ENCODE measurements at regions not wholly inside any gene's neighbourhood (a gene's known extent, or its start where the extent isn't known, plus 50 kb on each side); places are given as distances from the start of the nearest gene placed in this dataset.

GRCh38 chr22:49019737-49020713 lies 807.6 kb downstream of the BRD1 start:
- 69 to 82% (median 76%) methylated on average over 15 of the region's 15 CpGs for WGBS, 5 donors
- intact Hi-C loops (cut with DNase I; ENCODE audit: low total_unique reads) = no loop called here
- no peaks in the 10 kb centered on the region for H3K36me3 ChIP-seq
- no peak for DNase-seq
- H3K9me3 ChIP-seq = no peaks in the 10 kb centered on the region
- H3K4me1 ChIP-seq = no peaks in the 10 kb centered on the region
- H3K4me3 ChIP-seq = no peak overlapping the region
- no peak for TF ChIP-seq EP300 (IDR thresholded peaks at IDR 0.05)
- TF ChIP-seq POLR2AphosphoS5 (IDR thresholded peaks at IDR 0.05) = no peak
- TF ChIP-seq, protein P1, sequence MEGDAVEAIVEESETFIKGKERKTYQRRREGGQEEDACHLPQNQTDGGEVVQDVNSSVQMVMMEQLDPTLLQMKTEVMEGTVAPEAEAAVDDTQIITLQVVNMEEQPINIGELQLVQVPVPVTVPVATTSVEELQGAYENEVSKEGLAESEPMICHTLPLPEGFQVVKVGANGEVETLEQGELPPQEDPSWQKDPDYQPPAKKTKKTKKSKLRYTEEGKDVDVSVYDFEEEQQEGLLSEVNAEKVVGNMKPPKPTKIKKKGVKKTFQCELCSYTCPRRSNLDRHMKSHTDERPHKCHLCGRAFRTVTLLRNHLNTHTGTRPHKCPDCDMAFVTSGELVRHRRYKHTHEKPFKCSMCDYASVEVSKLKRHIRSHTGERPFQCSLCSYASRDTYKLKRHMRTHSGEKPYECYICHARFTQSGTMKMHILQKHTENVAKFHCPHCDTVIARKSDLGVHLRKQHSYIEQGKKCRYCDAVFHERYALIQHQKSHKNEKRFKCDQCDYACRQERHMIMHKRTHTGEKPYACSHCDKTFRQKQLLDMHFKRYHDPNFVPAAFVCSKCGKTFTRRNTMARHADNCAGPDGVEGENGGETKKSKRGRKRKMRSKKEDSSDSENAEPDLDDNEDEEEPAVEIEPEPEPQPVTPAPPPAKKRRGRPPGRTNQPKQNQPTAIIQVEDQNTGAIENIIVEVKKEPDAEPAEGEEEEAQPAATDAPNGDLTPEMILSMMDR (IDR thresholded peaks at IDR 0.05) = no peak
- no peak for TF ChIP-seq POLR2A (IDR thresholded peaks at IDR 0.05)
- H3K27me3 ChIP-seq = peaks cover 0 to 47% (median 0%) of the 10 kb centered on the region in 3 donors
- H3K27ac ChIP-seq = no peak overlapping the region

DNA sequence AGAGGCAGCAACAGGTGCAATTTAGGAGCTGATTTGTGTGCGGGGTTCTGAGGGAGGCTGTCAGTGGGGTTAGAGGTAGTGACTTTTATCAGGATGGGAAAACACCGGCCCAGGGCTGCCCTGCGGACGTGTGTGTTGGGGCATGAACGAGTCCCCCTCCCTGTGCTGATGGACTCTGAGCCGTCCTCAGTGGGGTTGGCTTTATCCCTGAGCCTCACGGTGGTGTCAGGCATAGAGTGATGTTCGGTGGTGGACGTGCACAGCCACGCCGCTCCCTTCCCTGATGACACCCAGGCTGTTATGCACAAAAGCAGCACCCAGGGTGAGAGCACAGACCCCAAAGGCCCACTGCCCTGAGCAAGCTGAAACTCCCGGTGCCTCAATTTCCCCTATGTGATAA lies 809.1 kb downstream of the BRD1 start:
- H3K27me3 ChIP-seq = peaks cover 0 to 42% (median 0%) of the 10 kb centered on the region in 3 donors
- H3K4me1 ChIP-seq = no peaks in the 10 kb centered on the region
- no peak overlapping the region for H3K4me3 ChIP-seq
- WGBS, 5 donors = 73 to 100% (median 81%) methylated on average over 7 to 12 of the region's 12 CpGs
- DNase-seq = no peak
- no peak overlapping the region for H3K27ac ChIP-seq
- no peaks in the 10 kb centered on the region for H3K36me3 ChIP-seq
- intact Hi-C loops (cut with DNase I; ENCODE audit: low total_unique reads) = no loop called here
- no peaks in the 10 kb centered on the region for H3K9me3 ChIP-seq
- no peak for TF ChIP-seq POLR2AphosphoS5 (IDR thresholded peaks at IDR 0.05)
- TF ChIP-seq, protein P1 (IDR thresholded peaks at IDR 0.05) = no peak
- no peak for TF ChIP-seq EP300 (IDR thresholded peaks at IDR 0.05)
- no peak for TF ChIP-seq POLR2A (IDR thresholded peaks at IDR 0.05)

GRCh38 chr22:49017482-49018329 lies 810.0 kb downstream of the BRD1 start:
- Histone ChIP-seq H3K36me3 (no peaks in the 10 kb centered on the region), H3K4me3 (no peak overlapping the region), H3K27me3 (peaks cover 0 to 34% (median 0%) of the 10 kb centered on the region in 3 donors), H3K4me1 (no peaks in the 10 kb centered on the region), H3K9me3 (no peaks in the 10 kb centered on the region), H3K27ac (no peak overlapping the region)
- DNase-seq = peak in 1 of 2 donors; percentile 20
- no peak for TF ChIP-seq EP300 (IDR thresholded peaks at IDR 0.05)
- TF ChIP-seq POLR2AphosphoS5 (IDR thresholded peaks at IDR 0.05) = no peak
- 64 to 75% (median 66%) methylated on average over 21 of the region's 21 CpGs for WGBS, 5 donors
- intact Hi-C loops (cut with DNase I; ENCODE audit: low total_unique reads) = no loop called here

- no peak overlapping the region for H3K27ac ChIP-seq
Measured at GRCh38 chr22:49016909-49017481, 810.7 kb downstream of the BRD1 start.

More at GRCh38 chr22:49016909-49017481, 810.7 kb downstream of the BRD1 start:
- TF ChIP-seq, protein P1 (IDR thresholded peaks at IDR 0.05) = no peak
- TF ChIP-seq EP300 (IDR thresholded peaks at IDR 0.05) = no peak
- no peak for TF ChIP-seq POLR2AphosphoS5 (IDR thresholded peaks at IDR 0.05)
- TF ChIP-seq POLR2A (IDR thresholded peaks at IDR 0.05) = no peak
- H3K36me3 ChIP-seq = no peaks in the 10 kb centered on the region
- intact Hi-C loops (cut with DNase I; ENCODE audit: low total_unique reads) = no loop called here
- H3K27me3 ChIP-seq = peaks cover 0 to 34% (median 0%) of the 10 kb centered on the region in 3 donors
- no peak overlapping the region for H3K4me3 ChIP-seq
- no peaks in the 10 kb centered on the region for H3K4me1 ChIP-seq
- no peaks in the 10 kb centered on the region for H3K9me3 ChIP-seq
- DNase-seq = peak in 1 of 2 donors; percentile 11
- WGBS, 5 donors = 69 to 84% (median 77%) methylated on average over 7 to 16 of the region's 16 CpGs
